ENCODE measurements at regions not wholly inside any gene's neighbourhood (a gene's known extent, or its start where the extent isn't known, plus 50 kb on each side); places are given as distances from the start of the nearest gene placed in this dataset.
"Not testable (repeated sequence)": the region's sequence is repeated elsewhere in the genome, so short reads cannot be mapped to it uniquely, and the experiment has no call there.

DNA sequence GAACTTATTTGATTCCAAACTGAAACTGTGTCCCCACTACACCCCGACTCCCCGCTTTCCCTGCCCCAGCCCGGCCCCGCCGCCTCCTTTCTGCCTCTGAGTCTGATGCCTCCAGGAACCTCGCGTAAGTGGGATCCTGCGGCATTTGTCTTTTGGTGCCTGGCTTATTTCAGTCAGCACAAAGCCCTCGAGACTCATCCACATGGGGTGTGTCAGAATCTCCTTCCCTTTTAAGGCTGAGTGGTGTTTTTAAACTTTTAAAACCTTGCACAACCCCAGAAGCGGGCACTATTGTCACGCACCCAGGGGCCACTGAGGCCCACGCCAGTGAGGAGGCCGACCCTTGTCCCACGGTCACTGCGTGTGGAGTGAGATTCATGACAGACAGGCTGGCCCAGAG is 206.9 kb downstream of the NPIPB11 start:
- not testable (repeated sequence) for DNase-seq (ENCODE audit: low read depth)

DNA sequence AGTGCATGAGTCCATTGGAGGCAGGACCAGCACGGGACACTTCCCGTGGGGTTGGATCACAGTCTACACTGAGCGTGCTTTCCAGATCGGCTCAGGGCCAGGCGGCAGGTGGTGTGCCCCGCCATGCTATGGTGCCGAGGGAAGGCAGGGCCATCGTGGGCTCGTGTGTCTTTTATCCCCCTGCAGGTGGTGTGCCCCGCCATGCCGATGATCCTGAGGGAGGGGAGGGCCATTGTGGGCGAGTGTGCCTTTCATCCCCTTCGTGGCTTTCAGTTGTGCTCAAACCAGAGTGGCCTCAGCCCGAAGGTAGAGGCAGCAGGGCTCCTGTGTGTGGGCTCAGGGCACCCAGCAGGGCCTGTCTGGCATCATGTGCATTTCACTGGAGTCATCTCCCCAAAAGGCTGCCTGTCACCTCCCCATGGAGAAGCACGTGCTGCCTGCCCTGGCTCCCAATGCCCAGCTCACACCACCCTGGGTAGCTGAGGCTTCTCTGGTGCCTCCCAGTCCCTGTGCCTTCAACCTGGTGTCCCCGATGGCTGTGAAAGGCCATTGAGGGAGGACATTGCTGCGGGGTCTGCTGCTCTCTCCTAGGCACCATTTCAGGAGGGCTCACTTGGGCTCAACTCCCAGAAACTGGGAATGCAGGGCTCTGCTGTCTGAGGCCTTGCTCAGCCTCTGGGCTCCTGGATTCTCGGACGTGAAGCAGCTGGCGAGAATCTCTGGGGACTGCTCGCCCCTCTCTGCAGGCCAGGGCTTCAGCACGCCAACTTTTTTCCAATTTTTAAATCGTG is 207.6 kb downstream of the NPIPB11 start:
- no peak for DNase-seq (ENCODE audit: low read depth)

DNA sequence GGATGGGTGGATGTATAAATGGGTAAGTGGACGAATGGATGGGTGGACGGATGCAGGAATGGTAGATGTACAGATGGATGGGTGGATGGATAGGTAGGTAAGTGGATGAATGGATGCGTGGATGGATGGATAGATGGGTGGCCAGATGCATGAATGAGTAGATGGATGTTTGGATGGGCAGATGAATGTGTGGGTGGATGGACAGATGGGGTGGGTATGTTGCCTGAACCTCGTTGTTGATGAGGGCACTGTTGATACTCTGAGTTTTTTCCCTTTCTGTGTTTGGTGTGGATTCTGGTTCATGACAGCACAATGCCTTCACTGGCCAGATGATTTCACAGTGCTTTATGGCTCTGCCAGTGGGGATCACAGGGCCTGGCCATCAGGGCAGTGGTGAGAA is 208.3 kb downstream of the NPIPB11 start:
- no peak for DNase-seq (ENCODE audit: low read depth)

DNA sequence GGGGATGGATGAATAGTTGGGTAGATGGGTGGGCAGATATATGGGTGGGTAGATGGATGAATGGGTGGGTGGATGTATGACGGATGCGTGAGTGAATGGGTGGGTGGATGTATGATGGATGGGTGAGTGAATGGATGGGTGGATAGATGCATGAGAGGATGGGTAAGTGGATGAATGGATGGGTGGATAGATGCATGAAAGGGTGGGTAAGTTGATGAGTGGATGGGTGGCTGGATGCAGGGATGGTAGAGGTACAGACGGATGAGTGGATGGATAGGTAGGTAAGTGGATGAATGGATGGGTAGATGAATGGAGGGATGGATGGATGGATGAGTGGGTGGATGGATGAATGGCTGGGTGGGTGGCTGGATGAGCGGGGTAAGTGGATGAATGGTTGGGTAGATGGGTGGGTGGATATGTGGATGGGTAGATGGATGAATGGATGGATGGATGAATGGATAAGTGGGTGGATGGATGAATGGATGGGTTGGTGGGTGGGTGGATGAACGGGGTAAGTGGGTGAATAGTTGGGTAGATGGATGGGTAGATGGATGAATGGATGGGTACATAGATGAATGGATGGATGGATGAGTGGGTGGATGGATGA is 208.9 kb downstream of the NPIPB11 start:
- DNase-seq (ENCODE audit: low read depth), result not testable (repeated sequence)

- not testable (repeated sequence) for DNase-seq (ENCODE audit: low read depth)
Observed at GRCh38 chr16:29196746-29197145, 209.8 kb downstream of the NPIPB11 start.

DNA sequence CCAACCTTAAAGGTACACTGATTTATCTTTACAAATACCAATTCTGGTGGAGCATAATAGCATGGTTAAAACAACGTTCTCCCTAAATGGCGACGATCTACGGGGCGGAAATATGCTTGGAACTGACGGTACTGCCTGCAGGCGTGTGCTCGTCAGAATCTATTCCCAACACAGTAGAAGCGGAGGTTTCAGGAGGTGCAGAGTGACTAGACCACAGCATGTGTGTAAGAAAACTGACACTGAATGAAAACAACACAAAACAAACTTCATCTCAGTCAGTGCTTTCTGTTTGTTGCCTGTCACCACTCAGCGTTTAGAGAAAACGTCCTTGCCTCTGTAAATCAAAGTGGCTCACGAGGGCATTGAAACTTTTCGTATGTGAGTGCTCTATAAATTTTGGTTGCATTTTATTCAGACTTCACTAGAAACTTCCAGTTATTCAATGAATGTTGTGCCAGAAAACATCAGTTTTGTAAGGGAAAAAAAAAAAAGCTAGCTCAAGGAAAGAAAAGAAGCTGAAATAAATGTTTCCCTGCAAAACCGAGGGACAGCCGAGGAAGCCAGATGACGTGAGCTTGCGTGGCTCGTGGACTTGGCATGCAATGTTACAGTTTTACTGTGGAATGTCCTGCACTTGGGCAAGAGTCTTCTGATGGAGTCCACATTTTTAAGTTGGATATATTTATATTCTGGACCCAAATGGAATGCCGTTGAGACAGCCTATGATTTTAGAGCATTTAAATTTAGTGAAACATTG is 210.4 kb downstream of the LAT start:
- DNase-seq (ENCODE audit: low read depth), result not testable (repeated sequence)

DNA sequence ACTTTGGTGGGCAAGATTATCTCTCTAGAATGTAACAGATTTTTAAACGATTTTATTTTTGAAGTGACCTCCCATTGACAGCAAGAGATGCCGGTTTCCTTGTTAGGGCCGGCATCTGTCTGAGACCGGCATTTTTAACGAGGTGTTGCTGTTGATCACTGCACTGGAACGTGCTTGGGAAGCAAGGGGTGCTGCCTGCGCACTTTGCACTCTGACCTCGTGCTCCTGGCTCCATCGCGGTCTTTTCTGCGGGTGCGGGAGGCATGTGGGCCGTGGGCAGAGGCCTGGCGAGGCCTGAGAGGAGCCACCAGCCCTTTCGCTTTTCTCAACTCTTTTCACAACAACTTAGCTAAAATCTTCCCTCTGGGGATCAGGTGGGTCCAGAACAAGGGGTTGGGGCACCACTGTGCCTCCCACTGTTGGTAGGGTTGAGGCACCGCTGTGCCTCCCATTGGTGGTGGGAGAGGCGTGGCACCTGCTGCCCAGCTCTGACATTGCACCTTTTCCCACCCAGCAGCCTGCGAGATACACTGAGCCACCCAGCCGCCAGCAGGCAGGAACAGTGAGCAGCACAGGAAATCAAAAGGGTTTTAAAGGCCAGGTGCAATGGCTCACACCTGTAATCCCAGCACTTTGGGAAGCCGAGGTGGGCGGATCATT is 209.5 kb downstream of the LAT start:
- DNase-seq (ENCODE audit: low read depth), result not testable (repeated sequence)

- not testable (repeated sequence) for DNase-seq (ENCODE audit: low read depth)
Observed at GRCh38 chr16:29193634-29194033, 208.8 kb downstream of the LAT start.

DNA sequence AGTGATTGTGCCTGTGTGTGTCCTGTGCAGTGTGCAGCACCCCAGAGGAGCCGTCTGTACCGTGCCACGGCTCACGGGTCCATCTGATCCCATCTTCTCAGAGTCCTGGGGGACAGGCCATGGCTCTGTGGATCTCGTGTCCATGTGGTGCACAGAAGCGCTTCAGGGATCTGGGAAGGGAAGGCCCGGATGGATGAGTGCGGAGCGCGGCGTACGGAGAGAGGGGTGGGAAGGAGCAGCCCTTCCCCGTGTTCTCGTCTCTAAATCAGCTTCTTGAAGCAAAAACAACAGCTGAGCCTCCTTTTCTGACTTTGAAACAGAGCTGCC is 208.4 kb downstream of the LAT start:
- DNase-seq (ENCODE audit: low read depth), result not testable (repeated sequence)

- DNase-seq (ENCODE audit: low read depth), result no peak
Observed at GRCh38 chr16:29192329-29193247, 207.7 kb downstream of the LAT start.

DNA sequence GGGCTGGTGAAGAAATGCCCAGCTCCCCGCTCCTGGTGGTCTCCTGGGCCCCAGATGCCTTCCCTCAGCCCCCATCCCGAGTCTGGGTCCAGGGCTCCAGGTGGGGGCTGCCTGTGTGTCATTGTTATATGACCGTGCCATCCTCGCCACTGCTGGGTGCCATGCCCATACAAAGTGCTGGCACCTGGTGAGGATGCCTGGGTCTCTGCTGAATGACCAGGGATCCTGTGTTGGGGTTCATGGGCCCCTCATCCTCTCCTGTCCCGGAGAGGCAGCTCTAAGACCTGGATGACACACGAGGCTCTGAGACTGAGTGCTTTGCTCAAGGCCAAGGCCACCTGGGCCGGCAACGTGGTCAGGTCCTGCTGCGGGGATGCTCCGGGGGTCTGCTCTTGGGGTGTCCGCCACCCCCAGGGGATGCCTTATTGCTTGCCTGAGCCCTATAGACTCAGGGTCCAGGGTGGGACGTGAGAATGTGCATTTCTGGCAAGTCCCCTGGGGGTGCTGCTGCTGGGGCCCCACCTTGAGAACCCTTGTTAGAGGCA is 206.9 kb downstream of the LAT start:
- DNase-seq (ENCODE audit: low read depth), result not testable (repeated sequence)

- not testable (repeated sequence) for DNase-seq (ENCODE audit: low read depth)
Observed at GRCh38 chr16:29190553-29191431, 205.9 kb downstream of the LAT start.

GRCh38 chr16:29188806-29189205 is 204.0 kb downstream of the LAT start:
- not testable (repeated sequence) for DNase-seq (ENCODE audit: low read depth)

- not testable (repeated sequence) for DNase-seq (ENCODE audit: low read depth)
Observed at GRCh38 chr16:29186306-29187220, 201.7 kb downstream of the LAT start.

GRCh38 chr16:29185872-29186271 is 201.0 kb downstream of the LAT start:
- DNase-seq (ENCODE audit: low read depth), result not testable (repeated sequence)

DNA sequence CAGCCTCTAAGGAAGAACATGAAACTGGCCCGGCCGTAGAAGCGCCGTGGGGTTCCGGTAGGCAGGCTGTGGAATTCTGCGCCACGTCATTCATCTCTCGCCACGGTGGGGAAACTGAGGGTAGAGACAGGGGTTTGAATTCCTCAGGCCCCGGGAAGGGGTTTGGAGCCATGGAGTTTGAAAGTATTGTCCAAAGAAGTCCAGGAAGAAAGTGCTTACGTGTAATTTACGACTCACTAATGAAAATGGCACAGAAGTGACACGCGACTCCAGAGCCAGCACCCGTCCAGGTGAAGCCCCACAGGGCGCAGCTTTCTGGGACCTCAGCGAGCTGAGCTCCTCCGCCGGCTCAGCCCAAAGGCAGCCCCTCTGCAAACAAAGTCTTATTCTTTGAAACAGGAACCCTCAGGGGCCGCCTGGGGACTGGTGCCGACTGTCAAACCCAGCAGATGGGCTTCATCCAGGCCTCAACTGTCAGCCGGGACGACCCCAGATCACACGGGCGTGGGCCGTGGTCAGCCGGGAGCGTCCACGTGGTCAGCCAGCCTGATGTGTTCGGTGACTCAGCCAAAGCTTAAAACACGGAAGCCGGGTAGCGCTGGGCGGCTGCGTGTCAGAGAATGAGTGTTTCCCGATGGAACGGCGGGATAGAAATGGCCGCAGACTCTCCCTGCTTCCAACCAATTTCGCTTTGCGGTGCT is 200.0 kb downstream of the LAT start:
- DNase-seq (ENCODE audit: low read depth), result peak; percentile 82

DNA sequence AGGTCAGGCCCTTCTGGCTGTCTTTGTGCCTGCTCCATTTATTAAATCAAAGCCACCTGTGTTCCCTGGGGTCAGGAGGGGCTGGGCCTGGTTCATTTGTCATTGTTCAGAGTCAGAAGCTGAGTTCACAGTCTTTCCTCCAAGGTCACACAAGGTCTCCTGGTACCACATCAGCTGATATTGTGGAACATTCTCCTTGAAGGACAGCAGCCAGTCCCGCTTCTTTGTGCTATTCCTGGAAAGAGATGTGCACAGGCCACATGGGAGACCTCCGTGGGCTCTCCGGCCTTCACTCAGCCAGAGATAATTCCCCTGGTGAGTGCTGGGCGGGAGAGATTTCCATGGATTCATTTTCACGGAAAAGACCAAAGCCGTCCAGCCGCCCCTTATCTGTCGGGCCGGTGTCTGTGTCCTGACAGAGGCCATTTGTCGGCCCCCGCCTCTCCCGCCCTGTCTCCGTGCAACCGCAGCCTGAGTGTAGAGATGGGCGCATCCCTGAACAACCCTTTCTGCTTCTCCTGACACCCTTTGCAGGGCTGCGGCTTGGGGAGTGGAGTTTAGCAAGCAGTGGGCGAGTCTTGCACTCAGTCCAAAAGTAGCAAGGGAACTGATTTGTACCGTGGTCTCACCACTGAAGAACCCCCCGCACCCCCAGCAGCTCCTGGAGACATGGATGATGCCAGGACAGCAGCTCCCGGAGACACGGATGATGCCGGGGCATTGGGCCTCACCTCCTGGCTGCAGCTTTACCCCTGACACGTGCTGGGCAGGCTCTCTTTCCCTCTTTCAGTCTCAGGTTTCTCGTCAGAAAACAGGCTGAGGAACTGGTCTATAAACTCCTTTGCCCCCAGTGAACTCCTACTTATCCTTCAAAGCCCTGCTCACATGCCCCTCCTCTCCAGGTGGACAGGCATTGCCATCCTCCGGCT is 198.4 kb downstream of the LAT start:
- DNase-seq (ENCODE audit: low read depth), result not testable (repeated sequence)

All from Daoy (cell line).